Peyer's patch (tissue), 4 donors: ENCODE measurements at regions not wholly inside any gene's neighbourhood (a gene's known extent, or its start where the extent isn't known, plus 50 kb on each side); places are given as distances from the start of the nearest gene placed in this dataset.

Experiments used
- CTCF ChIP-seq, 6 experiments: fragments of 450-650 bp in 4 of 6; fragments of 200-600 bp in 2 of 6; sonication (generic) in 1 of 6; IDR thresholded peaks; one replicate each; pipeline ENCODE4 v1.5.1; 2017 to 2019; ENCODE audit warnings: antibody characterized with exemption in 6 of 6, mild to moderate bottlenecking in 3 of 6, moderate library complexity in 1 of 6
- POLR2A ChIP-seq, 2 donors: fragments of 450-650 bp; IDR thresholded peaks; one replicate each; pipeline ENCODE4 v1.5.1; 2017; ENCODE audit warnings: antibody characterized with exemption in 2 of 2, mild to moderate bottlenecking in 2 of 2, moderate library complexity in 2 of 2

GRCh38 chr13:24106429-24106828 lies 54.1 kb upstream of the SPATA13 start:
- TF ChIP-seq CTCF (IDR thresholded peaks at IDR 0.05) (no peak), POLR2A (IDR thresholded peaks at IDR 0.05) (no peak)
